SU-DHL-6 (cell line): ENCODE measurements at regions not wholly inside any gene's neighbourhood (a gene's known extent, or its start where the extent isn't known, plus 50 kb on each side); places are given as distances from the start of the nearest gene placed in this dataset.

Experiments used
- EZH2phosphoT487 ChIP-seq: fragments of 200-600 bp; sonication (generic), shearing (Covaris generic); conservative IDR thresholded peaks from 2 replicates; pipeline ENCODE4 v1.6.1; 2018; ENCODE audit warnings: mild to moderate bottlenecking, antibody characterized with exemption, low read length, moderate library complexity, mixed read lengths
- TF ChIP-seq, protein P1 (sequence below): fragments of 200-600 bp; sonication (generic); IDR thresholded peaks from one replicate; pipeline ENCODE4 v1.5.1; 2017; ENCODE audit warnings: antibody characterized with exemption, mild to moderate bottlenecking, low read length, moderate library complexity; ENCODE audit not compliant: insufficient read depth, poor library complexity, severe bottlenecking

DNA sequence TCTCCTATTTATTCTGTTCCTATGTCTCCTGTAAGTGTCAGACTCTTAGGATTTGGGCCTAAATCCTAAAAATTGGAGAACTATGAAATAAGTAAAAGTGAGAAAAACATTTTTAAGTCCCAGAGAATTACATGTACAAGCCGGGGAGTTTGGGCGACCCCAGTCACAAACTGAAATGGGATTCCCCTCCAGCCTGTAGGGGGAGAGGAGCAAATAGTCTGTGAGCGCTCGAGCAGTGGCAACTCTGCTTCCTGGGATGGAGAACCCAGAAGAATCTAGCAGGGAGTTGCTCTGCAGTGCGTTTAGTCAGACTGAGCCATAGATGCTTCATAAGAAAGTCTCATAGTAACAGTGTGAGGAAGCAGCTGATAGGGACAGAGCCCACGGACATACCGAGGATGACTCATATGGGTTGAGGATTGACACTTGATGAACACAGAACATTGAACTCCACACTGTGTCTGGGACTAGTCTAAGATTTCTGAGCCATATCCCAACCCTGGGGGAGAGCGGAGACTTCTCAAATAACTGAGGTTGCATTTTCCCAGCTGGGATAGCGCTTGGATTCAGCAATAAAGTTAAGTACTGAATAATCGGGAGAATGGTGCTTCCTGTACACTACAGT is 437.2 kb downstream of the BCKDHB start:
- TF ChIP-seq, protein P1, sequence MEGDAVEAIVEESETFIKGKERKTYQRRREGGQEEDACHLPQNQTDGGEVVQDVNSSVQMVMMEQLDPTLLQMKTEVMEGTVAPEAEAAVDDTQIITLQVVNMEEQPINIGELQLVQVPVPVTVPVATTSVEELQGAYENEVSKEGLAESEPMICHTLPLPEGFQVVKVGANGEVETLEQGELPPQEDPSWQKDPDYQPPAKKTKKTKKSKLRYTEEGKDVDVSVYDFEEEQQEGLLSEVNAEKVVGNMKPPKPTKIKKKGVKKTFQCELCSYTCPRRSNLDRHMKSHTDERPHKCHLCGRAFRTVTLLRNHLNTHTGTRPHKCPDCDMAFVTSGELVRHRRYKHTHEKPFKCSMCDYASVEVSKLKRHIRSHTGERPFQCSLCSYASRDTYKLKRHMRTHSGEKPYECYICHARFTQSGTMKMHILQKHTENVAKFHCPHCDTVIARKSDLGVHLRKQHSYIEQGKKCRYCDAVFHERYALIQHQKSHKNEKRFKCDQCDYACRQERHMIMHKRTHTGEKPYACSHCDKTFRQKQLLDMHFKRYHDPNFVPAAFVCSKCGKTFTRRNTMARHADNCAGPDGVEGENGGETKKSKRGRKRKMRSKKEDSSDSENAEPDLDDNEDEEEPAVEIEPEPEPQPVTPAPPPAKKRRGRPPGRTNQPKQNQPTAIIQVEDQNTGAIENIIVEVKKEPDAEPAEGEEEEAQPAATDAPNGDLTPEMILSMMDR: no peak
- TF ChIP-seq EZH2phosphoT487: no peak
